Fibroblast of the conjunctiva (primary cell): ENCODE measurements at regions not wholly inside any gene's neighbourhood (a gene's known extent, or its start where the extent isn't known, plus 50 kb on each side); places are given as distances from the start of the nearest gene placed in this dataset.
"Not testable (repeated sequence)": the region's sequence is repeated elsewhere in the genome, so short reads cannot be mapped to it uniquely, and the experiment has no call there.

Source experiments
- DNase-seq: peaks from one replicate; pipeline ENCODE4 v3.0.0-alpha.2; 2010; ENCODE audit warnings: low read depth

GRCh38 chr14:83830316-83830715 lies 1699.6 kb upstream of the FLRT2 start:
- no peak for DNase-seq

GRCh38 chr14:83838226-83838625 lies 1691.7 kb upstream of the FLRT2 start:
- DNase-seq = no peak

- no peak for DNase-seq
Measured at GRCh38 chr14:83842547-83842946, 1687.4 kb upstream of the FLRT2 start.

- DNase-seq = no peak
Measured at GRCh38 chr14:83847102-83847501, 1682.8 kb upstream of the FLRT2 start.

- DNase-seq = no peak
Measured at GRCh38 chr14:83850092-83850491, 1679.9 kb upstream of the FLRT2 start.

- DNase-seq = no peak
Measured at GRCh38 chr14:83856334-83856733, 1673.6 kb upstream of the FLRT2 start.

- no peak for DNase-seq
Measured at GRCh38 chr14:83860631-83861155, 1669.3 kb upstream of the FLRT2 start.

- DNase-seq = no peak
Measured at GRCh38 chr14:83863042-83863774, 1666.7 kb upstream of the FLRT2 start.

GRCh38 chr14:83864106-83864505 lies 1665.8 kb upstream of the FLRT2 start:
- DNase-seq = no peak

- DNase-seq = no peak
Measured at GRCh38 chr14:83867566-83868225, 1662.2 kb upstream of the FLRT2 start.

GRCh38 chr14:83870546-83871270 lies 1659.2 kb upstream of the FLRT2 start:
- no peak for DNase-seq

GRCh38 chr14:83873669-83874068 lies 1656.3 kb upstream of the FLRT2 start:
- no peak for DNase-seq

GRCh38 chr14:83874662-83875061 lies 1655.3 kb upstream of the FLRT2 start:
- DNase-seq = no peak

- DNase-seq = no peak
Measured at GRCh38 chr14:83883732-83884131, 1646.2 kb upstream of the FLRT2 start.

GRCh38 chr14:83885837-83886293 lies 1644.1 kb upstream of the FLRT2 start:
- DNase-seq = no peak

- no peak for DNase-seq
Measured at GRCh38 chr14:83887866-83888265, 1642.1 kb upstream of the FLRT2 start.

- no peak for DNase-seq
Measured at GRCh38 chr14:83893447-83893846, 1636.5 kb upstream of the FLRT2 start.

GRCh38 chr14:83894568-83894967 lies 1635.4 kb upstream of the FLRT2 start:
- no peak for DNase-seq

- DNase-seq = not testable (repeated sequence)
Measured at GRCh38 chr14:83898558-83898957, 1631.4 kb upstream of the FLRT2 start.

GRCh38 chr14:83899706-83900105 lies 1630.2 kb upstream of the FLRT2 start:
- no peak for DNase-seq

- DNase-seq = no peak
Measured at GRCh38 chr14:83905157-83905556, 1624.8 kb upstream of the FLRT2 start.

GRCh38 chr14:83908419-83908818 lies 1621.5 kb upstream of the FLRT2 start:
- no peak for DNase-seq

- DNase-seq = no peak
Measured at GRCh38 chr14:83909507-83909906, 1620.4 kb upstream of the FLRT2 start.
